GM12878 (cell line): ENCODE measurements at regions not wholly inside any gene's neighbourhood (a gene's known extent, or its start where the extent isn't known, plus 50 kb on each side); places are given as distances from the start of the nearest gene placed in this dataset.

ENCODE experiments used
- ATAC-seq: fragments of 200-7000 bp; cut with Tn5 transposase; 3 replicates; pipeline ENCODE4 v1.9.1; 2020; ENCODE audit warnings: mild to moderate bottlenecking, moderate library complexity
- BruUV-seq: library from RNA; stranded (reverse); fragments of 400-500 nt; replicated peaks from 2 replicates; lab custom pipeline; 2021; lab: Mats Ljungman, UMichigan
- CTCF ChIA-PET: fragments of 300-600 bp; sonication (Branson Sonifier 250); formaldehyde crosslinking; extraction: SDS; loops from one replicate; lab custom pipeline; 2021; ENCODE audit warnings: inconsistent platforms; lab: Yijun Ruan, JAX
- POLR2A ChIA-PET: fragments of 350-600 bp; formaldehyde crosslinking; extraction: SDS; loops from one replicate; lab custom pipeline; 2021; ENCODE audit warnings: inconsistent platforms; lab: Charles Lee
- RAD21 ChIA-PET: fragments of 300-600 bp; sonication (Branson Sonifier 250); formaldehyde crosslinking; loops from one replicate; lab custom pipeline; 2023; ENCODE audit warnings: antibody characterized with exemption; ENCODE audit not compliant: unreplicated experiment; lab: Charles Lee
- SMC1A ChIA-PET: fragments of 300-600 bp; sonication (Branson Sonifier 250); formaldehyde crosslinking; loops from one replicate; lab custom pipeline; 2023; ENCODE audit not compliant: unreplicated experiment, uncharacterized antibody; lab: Charles Lee
- DNase-seq: peaks from one replicate; pipeline ENCODE4 v3.0.0-alpha.2; 2011; ENCODE audit warnings: low read depth, low spot score
- FAIRE-seq: peaks from 3 replicates; lab custom pipeline; 2011; peaks lifted over from hg19 to GRCh38; lab: Jason Lieb, UNC
- H2AFZ ChIP-seq: 2 replicates; pipeline ENCODE4 v1.6.0; 2011; ENCODE audit warnings: low read depth, low read length, control low read depth; ENCODE audit not compliant: control insufficient read depth
- H3K27ac ChIP-seq: 2 replicates; pipeline ENCODE4 v1.5.1; 2011; ENCODE audit warnings: control low read depth; ENCODE audit not compliant: control insufficient read depth, insufficient read depth
- H3K27me3 ChIP-seq, 2 experiments: replicated peaks in 1 of 2; 2 replicates each; pipeline versions ENCODE4 v1.6.0 to v1.6.1; 2011; ENCODE audit warnings: low read length in 1 of 2; ENCODE audit not compliant: control insufficient read depth in 2 of 2, insufficient read depth in 2 of 2
- H3K36me3 ChIP-seq, 2 experiments: 2 replicates each; pipeline ENCODE4 v1.5.1; 2011; ENCODE audit warnings: low read length in 1 of 2; ENCODE audit not compliant: control insufficient read depth in 2 of 2, insufficient read depth in 2 of 2
- H3K4me1 ChIP-seq: 2 replicates; pipeline ENCODE4 v1.6.1; 2011; ENCODE audit warnings: mild to moderate bottlenecking, low read length, moderate library complexity, mixed read lengths; ENCODE audit not compliant: control insufficient read depth, insufficient read depth
- H3K4me2 ChIP-seq: 2 replicates; pipeline ENCODE4 v1.6.0; 2011; ENCODE audit warnings: control low read depth; ENCODE audit not compliant: control insufficient read depth, insufficient read depth
- H3K4me3 ChIP-seq: fragments of 200-600 bp; sonication (generic); 2 replicates; pipeline ENCODE4 v1.5.1; 2016
- H3K79me2 ChIP-seq: 2 replicates; pipeline ENCODE4 v1.6.0; 2011; ENCODE audit warnings: low read length; ENCODE audit not compliant: control insufficient read depth, insufficient read depth
- H3K9ac ChIP-seq: 2 replicates; pipeline ENCODE4 v1.8.0; 2011; ENCODE audit warnings: low read length, control low read depth, mixed read lengths; ENCODE audit not compliant: control insufficient read depth, insufficient read depth
- H3K9me3 ChIP-seq: replicated peaks from 3 replicates; pipeline ENCODE4 v1.5.1; 2011; ENCODE audit warnings: mild to moderate bottlenecking, low read length; ENCODE audit not compliant: control insufficient read depth, insufficient read depth
- H4K20me1 ChIP-seq: 2 replicates; pipeline ENCODE4 v1.6.0; 2011; ENCODE audit not compliant: control insufficient read depth, insufficient read depth
- BACH1 ChIP-seq: fragments of 450-650 bp; IDR thresholded peaks from 2 replicates; pipeline ENCODE4 v1.6.1; 2017; ENCODE audit warnings: mild to moderate bottlenecking, borderline replicate concordance
- BHLHE40 ChIP-seq, 2 experiments: fragments of 450-650 bp in 1 of 2; IDR thresholded peaks; 2 replicates each; pipeline ENCODE4 v1.6.1; 2011 to 2017; ENCODE audit warnings: low read depth in 2 of 2, borderline replicate concordance in 1 of 2, improper control_type of control experiment in 1 of 2, low read length in 1 of 2, mild to moderate bottlenecking in 1 of 2
- CBX5 ChIP-seq: sonication (generic); IDR thresholded peaks from 2 replicates; pipeline ENCODE4 v1.6.1; 2016; ENCODE audit warnings: low read depth, moderate library complexity, mild to moderate bottlenecking, inconsistent platforms
- CREM ChIP-seq: IDR thresholded peaks from 2 replicates; pipeline ENCODE4 v1.6.1; 2014; ENCODE audit warnings: antibody characterized with exemption, low read depth
- E2F4 ChIP-seq: IDR thresholded peaks from 2 replicates; pipeline ENCODE4 v1.6.1; 2012; ENCODE audit warnings: low read depth, low read length, improper control_type of control experiment
- IRF4 ChIP-seq: IDR thresholded peaks from 2 replicates; pipeline ENCODE4 v1.6.1; 2011; ENCODE audit warnings: low read depth, low read length
- SPI1 ChIP-seq: IDR thresholded peaks from 2 replicates; pipeline ENCODE4 v1.6.1; 2011; ENCODE audit warnings: low read depth, mild to moderate bottlenecking, low read length, moderate library complexity, borderline replicate concordance; ENCODE audit not compliant: insufficient read depth
- TARDBP ChIP-seq: IDR thresholded peaks from 2 replicates; pipeline ENCODE4 v1.6.1; 2016; ENCODE audit warnings: borderline replicate concordance
- TCF3 ChIP-seq: IDR thresholded peaks from 2 replicates; pipeline ENCODE4 v1.6.1; 2012; ENCODE audit warnings: low read depth, mild to moderate bottlenecking, low read length, borderline replicate concordance; ENCODE audit not compliant: insufficient read depth
- TCF7 ChIP-seq: IDR thresholded peaks from 2 replicates; pipeline ENCODE4 v1.6.1; 2014; ENCODE audit warnings: antibody characterized with exemption, borderline replicate concordance
- ZNF384 ChIP-seq: IDR thresholded peaks from 2 replicates; pipeline ENCODE4 v1.6.1; 2012; ENCODE audit warnings: low read depth, mild to moderate bottlenecking, low read length, improper control_type of control experiment, borderline replicate concordance
- WGBS: methylation state at CpG from one replicate; pipeline ENCODE4 v1.1.6; 2016; ENCODE audit warnings: low lambda C conversion rate; ENCODE audit not compliant: insufficient replicate concordance, insufficient coverage; ENCODE audit errors: missing lambda C conversion rate; 5-methylcytosine and 5-hydroxymethylcytosine counted together
- in situ Hi-C: fragments of 300-500 bp; cut with MboI; formaldehyde crosslinking; loops from 9 replicates; pipeline ENCODE4 v1.14.3; 2018; ENCODE audit warnings: mixed read lengths
- intact Hi-C: fragments of 100-400 bp; cut with micrococcal nuclease; formaldehyde crosslinking; loops from one replicate; pipeline ENCODE4 v1.14.2; 2022; ENCODE audit not compliant: unreplicated experiment

- TF ChIP-seq ZNF384, result no peak
- TF ChIP-seq, all 136 proteins: peak for 0
These were observed 665.1 kb downstream of the CCSER2 start (continued) for GRCh38 chr10:84993251-84994035.

DNA sequence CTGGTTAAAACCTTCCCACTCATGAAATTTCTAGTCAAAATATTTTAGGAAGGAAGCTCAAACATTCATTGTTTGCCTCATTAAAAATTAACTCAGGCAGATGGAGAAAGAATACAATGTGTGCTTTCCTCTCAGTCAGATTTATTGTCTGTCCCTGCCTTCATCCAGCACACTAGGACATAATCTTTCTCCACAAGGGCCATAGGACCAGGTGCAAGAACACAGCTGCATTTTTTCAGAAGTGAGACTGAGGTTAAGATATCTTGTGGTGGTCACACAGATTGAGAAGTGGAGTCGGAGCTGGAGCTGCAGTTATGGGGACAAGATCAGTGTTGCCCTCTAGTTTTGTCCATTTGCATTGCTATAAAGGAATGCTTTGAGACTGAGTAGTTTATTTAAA, 666.3 kb downstream of the CCSER2 start:
- ChIA-PET RAD21 (no interaction called here), CTCF (no interaction called here), SMC1A (no interaction called here), POLR2A (no interaction called here)
- TF ChIP-seq BACH1, result no peak
- no peak for TF ChIP-seq E2F4
- TF ChIP-seq SPI1, result no peak
- no peak for TF ChIP-seq TCF7
- TF ChIP-seq TARDBP, result no peak
- no peak for TF ChIP-seq CREM
- no peak for TF ChIP-seq IRF4
- TF ChIP-seq BHLHE40 (IDR thresholded peaks at IDR 0.05; ENCODE audit: borderline replicate concordance in 1 of 2, low read depth in 2 of 2, low read length in 1 of 2), result no peak
- no peak for TF ChIP-seq CBX5
- TF ChIP-seq TCF3, result no peak
- no peak overlapping the region for H3K27ac ChIP-seq
- H3K27me3 ChIP-seq, result no peaks in the 10 kb centered on the region
- no peak overlapping the region for H3K4me3 ChIP-seq
- no peak overlapping the region for H3K9ac ChIP-seq
- H3K4me1 ChIP-seq, result no peaks in the 10 kb centered on the region
- H2AFZ ChIP-seq, result no peak overlapping the region
- H4K20me1 ChIP-seq, result no peaks in the 10 kb centered on the region
- FAIRE-seq, result no peak
- H3K4me2 ChIP-seq, result no peak overlapping the region
- ATAC-seq, result no peak
- in situ Hi-C loops (no loop called here), intact Hi-C loops (no loop called here)
- no peaks in the 10 kb centered on the region for H3K36me3 ChIP-seq
- WGBS, result 0% methylated on average over 1 of the region's 1 CpG
- H3K9me3 ChIP-seq, result no peaks in the 10 kb centered on the region
- DNase-seq, result no peak
- H3K79me2 ChIP-seq, result no peaks in the 10 kb centered on the region
- no TSS peak for BruUV-seq
